GM21825 (cell line): ENCODE measurements at regions not wholly inside any gene's neighbourhood (a gene's known extent, or its start where the extent isn't known, plus 50 kb on each side); places are given as distances from the start of the nearest gene placed in this dataset.

Source experiments
- ATAC-seq: cut with Tn5 transposase; IDR thresholded peaks from one replicate; pipeline ENCODE4 v1.9.1; 2021; ENCODE audit warnings: mild to moderate bottlenecking, moderate library complexity; ENCODE audit not compliant: unreplicated experiment

DNA sequence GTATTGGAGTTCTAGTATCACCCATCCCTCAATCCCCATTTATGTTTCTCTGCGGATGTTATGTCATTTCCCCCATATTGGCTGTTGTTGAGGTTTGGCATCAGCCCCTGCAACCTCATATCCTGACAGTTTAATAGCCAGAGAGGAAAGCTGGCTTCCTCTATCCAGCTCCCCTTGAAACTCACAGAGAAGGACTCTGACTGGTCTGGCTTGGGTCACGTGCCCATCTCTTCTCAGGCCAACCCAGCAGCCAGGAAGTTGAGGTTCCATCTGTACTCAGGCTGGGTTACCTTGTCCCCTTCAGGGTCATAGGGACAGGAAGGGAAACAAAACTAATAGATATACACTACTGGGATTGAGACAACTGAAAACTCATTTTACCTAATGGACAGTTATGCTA is 148.0 kb upstream of the SLC14A2 start:
- ATAC-seq: no peak

DNA sequence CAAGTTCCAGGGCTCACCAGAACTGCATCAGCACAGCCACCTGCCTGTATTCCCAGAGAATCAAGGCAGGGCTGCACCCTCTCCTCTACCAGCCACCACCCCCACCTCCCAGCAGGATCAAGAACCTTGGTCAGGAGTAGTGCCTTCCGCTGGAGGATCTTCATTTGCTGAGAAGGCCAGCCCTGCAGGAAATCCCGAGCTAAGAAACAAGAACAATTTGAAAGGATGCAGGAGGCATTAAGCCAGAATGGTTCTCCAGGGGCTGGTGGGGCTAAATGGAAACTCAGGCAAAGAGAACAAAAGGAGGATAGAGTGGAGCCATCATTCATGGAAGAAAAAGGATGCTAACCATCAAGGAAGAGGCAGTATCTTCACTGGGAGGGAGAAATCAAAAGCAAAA is 147.3 kb upstream of the SLC14A2 start:
- no peak for ATAC-seq

DNA sequence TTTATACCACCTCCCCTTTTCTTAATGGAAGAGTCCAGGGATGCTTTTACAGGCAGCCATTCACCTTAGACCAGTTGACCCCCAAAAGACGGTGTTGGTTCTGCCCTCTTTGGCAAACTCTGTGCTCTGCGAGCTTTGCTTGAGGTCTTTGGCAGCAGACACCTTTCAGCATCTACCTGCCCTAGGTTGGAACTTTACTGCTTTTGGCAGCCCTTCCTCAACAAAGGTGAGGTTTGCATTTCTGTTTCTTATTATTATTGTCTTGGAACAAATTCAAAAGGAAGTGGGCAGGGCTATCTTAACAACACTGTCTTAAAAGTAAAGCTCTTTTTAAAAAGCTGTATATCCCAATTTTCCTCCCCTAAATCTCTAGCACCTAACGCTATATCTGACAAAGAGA is 136.4 kb upstream of the SLC14A2 start:
- ATAC-seq: no peak

DNA sequence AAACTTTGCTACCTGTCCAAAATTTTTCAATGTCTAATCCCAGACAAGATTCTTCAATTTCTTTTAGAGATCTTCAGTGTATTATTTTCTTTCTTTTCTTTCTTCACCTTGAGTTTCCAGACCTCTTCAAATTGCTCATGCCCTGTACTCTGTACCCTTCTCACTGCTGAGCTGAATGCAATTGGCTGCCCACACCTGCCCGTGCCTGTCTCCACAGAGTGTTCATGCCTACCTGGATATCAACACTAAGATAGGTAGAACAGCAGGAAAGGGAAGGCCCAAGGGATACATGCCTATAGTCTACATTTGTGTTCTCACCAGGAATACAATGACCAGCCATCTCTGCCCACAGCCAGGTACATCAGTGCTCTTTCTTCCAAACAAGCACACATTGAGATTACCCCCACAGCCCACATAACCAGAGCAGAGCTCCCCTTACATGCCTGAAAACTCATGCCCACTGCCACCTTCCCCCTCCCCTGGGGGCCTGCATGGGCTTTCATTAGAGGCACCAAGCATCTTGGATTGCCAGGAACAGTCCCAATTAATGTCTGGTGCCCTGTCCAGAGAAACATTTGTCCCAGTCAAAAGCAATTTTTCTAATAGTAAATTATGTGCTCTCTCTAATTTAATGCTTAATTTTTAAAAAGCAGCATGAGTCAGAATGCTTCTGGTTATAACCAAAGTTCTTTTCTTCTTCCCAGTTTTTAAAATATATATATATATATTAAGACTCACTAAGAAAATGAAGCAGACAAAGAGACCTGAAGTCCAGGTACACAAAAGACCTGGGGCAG is 134.9 kb upstream of the SLC14A2 start:
- no peak for ATAC-seq

DNA sequence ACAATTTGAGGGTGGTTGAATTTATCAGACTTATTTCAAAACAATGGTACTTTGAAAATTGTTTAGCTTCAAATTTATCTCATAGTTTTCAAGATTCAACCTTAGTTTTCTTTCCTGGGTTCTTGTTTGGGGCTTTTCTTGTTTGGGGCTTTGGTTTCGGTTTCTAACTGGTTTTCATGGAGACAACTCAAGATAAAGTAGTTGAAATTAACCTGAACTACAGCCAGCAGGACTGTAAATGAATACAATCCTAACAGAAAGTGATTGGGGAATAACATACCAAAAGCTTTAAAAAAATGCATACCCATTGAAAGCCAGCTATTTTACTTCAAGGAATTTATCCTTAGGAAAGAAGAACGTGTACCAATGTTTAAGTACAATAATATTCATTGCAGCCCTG is 133.5 kb upstream of the SLC14A2 start:
- no peak for ATAC-seq

DNA sequence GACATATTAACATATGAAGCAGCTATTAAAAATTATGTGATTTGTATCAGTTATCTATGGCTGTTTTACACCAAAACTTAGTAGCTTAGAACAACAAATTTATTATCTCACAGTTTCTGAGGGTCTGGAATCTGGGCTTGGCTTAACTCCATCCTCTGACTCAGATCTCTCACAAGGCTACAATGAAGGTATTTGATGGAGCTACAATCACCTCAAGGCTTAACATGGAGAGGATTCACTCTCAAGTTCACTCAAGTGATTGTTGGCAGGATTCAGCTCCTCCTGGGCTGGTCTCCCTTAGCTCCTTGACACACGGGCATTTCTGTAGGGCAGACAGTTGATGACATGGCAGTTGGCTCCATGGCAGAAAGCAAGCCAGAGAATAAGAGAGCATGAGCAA is 133.0 kb upstream of the SLC14A2 start:
- ATAC-seq: no peak

DNA sequence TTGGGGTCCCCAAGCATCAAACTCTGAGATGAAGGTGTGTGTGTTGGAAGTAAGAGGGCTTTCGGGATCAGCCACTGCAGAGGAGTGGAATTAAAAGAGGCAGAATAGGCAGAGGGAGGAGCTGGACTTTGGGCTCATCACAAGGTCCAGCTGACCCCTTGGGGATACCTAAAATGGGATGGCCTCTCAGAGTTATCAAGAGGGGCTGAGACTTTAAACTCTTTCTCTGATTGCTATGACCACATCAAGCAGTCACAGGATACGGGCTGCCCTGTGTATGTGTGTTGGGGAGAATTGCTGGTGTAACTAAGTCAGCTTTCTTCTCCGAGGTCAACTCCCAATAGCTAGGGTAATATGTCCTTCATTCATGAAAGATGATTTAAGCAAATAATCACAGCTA is 127.7 kb upstream of the SLC14A2 start:
- no peak for ATAC-seq

DNA sequence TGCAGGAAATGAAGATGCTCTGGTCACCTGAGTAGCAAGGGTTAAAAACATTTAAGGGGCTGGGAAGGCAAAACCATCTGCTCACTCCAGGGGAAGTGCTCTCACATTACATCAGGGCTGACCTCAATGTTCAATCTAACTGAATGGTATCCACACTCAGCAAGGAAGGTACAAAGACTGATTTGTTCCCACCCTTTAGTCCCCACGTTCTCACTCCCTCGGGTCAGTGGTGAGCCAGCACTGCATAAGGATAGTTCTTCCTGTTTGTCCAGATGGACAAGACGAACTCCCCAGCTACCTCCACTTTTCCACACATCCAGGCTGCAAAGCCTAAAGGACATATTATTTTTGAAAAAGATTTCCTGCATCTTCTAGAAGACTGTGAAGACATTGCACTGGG is 126.6 kb upstream of the SLC14A2 start:
- ATAC-seq: no peak

DNA sequence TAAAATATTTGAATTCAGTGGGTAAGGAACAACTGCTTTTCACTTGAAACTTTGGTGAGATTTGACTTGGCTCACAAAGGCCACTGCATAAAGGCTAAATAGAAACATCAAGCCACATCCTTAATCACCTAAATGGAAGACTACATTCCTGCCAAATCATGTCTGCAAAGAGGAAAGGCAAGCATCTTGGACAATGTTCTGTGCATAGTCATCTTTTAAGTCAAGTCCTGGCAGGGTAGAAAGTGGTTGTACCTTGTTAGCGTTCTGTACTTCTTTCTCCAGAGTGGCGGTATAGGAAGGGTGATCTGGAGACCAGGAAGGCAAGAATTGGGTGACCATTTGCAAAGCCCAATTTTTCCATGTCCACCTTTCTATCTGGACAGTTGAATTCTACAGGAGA is 121.4 kb upstream of the SLC14A2 start:
- ATAC-seq: no peak

DNA sequence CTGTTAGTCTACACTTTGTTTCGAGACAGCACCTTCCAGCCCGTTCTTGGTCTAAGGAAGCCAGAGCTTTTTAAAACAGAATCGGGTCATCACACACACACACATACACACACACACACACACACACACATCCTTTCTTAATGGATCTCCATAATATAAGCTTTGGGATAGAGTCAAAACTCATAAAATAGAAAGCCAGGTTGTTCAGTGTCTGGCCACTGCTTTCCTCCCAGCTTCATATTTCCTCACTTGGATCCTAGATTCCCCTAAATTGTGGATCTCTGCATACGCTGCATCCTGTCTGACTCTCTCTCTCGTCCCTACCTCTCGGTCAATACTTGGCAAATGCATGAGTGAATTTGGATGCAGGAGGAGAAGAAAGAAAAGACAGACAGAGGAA is 120.5 kb upstream of the SLC14A2 start:
- ATAC-seq: no peak

DNA sequence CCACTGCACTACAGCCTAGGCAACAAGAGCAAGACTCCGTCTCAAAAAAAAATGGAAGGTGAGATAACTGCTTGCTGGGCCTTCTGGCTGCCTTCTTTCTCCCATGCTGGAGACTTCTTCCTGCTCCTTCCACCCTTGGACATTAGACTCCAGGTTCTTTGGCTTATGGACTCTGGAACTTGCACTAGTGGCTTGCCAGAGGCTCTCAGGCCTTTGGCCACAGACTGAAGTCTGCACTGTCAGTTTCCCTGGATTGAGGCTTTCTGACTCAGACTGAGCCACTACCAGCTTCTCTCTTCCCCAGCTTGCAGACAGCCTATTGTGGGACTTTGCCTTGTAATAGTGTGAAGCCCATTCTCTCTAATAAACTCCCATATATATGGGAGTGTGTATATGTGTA is 118.5 kb upstream of the SLC14A2 start:
- ATAC-seq: no peak

DNA sequence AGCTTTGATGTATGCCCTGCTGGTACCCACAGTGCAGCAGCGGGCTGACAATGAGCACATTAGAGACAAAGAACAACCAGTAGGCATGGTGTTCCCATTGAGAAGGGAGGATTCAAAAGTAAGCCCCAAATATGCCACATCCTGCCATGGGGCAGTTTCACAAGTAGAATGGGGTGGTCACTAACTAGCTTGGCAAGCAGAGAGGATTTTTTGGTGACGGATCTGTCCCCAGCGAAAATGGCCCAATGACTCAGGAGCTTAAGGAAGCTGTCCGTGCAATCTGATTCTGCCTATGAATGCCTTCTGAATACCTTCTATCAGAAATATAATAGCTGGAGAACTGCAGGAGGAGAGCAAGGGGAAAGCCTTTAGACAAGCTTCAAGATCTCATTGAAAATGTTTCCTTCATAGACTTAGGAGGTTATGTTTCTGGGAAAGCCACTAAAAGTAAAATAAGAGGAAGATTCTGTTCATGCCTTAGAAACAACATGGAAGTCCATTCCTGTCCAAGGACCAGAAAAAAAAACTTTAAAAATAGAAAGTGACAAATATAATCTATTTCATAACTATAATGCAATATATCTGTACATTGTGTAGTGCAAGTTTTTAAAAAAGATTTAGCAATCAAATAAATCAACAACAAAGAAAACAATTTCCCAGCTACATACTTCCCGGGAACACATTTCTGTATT is 117.5 kb upstream of the SLC14A2 start:
- ATAC-seq: no peak

DNA sequence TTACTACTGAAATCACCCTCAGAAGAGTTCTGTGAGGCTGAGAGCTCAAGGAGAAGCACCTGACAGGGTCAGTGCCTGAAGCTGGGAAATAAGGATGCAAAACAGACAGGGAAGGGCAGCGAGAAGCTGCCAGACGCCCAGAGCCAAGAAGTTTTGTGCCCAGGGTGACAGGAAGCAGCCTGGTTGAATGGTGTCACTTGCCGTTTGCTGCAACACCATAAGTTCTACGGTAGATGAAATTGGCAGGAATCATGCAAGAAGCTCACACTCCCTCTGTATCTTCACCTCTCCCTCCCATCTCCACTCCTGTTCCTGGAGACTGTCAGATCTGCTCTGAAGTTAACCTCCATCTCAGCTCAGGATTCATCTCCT is 117.0 kb upstream of the SLC14A2 start:
- no peak for ATAC-seq

DNA sequence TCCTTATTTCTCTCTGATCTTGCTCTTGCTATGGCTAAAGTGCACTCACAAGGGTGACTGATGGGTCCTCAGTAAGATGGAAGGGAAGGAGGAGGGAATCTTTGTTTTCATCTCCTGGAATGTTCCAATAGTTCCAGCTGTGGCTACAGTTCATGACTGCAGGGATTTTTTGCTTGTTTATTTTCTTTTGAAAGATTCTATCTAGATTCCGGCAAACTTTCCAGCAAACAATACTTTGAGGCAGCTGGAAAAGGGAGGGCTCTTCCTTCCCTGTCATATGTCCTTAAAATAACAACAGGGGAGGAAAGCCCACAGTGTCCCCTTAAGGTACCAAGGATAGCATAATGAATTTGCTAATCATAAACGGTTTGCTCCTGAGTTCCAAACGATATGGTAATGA is 111.3 kb upstream of the SLC14A2 start:
- ATAC-seq: no peak

DNA sequence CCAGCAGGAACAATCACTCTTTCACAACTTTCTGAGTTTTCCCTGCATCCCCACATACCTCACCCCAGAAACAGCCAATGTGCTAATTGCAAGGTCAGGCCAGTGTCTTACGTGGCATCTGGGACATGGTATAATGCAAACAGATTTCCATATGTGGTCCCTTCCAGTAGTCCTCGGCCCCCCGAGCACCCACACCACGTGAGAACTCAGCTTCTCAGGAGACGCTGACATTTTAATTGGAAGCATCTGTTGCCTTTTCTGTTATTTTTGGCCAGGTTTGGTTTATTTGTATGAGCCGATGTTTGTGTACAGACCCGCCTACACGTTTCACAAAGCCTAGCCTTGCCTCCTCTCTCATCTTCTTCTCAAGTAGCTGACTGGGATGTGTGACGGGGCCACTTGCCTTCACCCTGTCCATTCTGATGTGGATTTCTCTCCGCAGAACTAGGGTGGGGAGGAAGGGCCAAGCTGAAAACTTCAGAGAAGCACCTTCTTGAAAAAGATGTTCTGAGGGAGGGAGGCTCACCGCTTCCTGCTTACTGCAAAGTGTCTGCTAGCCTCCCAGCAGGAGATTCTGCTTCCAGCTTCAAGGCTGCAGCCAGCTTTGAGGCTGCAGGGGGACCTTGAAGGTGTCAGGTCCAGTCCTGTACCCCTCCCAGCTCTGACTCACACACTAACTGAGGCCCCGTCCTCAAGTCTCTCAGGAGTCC is 109.6 kb upstream of the SLC14A2 start:
- ATAC-seq: no peak

DNA sequence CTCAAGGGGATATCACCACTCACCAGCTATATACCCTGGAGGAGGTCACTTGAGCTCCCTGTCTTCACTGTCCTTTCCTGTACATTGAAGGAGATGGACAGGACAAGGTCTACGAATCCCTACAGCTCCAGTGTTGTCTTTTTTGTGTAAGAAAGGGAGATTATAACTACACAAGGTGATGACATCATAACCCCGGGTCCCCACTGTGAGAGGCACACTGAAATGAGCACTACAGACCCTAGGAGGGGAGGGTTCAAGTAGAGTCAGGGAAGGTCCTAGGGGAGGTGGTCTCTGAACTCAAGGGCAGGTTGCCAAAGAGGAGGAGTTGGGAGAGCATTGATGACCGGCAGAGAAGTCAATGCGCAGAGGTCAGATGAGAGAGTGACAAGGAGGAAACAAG is 108.3 kb upstream of the SLC14A2 start:
- ATAC-seq: no peak

DNA sequence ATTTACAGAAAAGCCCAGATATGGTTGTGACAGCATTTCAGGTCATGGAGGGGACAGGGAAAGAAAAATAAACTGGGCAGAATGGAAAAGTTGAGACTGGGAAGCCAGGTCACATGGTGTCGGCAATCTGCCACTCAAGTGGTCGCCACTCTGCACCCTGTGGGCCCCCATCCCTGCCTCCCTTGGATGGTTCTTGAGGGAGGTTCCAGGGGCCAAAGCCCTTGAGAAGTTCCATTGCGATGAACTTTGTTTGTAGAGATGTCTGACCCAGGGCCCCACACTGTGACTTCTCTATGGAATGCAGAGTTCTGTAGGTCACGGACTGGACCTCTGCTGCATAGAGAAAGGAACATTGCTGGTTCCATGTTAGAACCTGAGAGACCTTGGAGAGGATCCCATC is 105.7 kb upstream of the SLC14A2 start:
- no peak for ATAC-seq

DNA sequence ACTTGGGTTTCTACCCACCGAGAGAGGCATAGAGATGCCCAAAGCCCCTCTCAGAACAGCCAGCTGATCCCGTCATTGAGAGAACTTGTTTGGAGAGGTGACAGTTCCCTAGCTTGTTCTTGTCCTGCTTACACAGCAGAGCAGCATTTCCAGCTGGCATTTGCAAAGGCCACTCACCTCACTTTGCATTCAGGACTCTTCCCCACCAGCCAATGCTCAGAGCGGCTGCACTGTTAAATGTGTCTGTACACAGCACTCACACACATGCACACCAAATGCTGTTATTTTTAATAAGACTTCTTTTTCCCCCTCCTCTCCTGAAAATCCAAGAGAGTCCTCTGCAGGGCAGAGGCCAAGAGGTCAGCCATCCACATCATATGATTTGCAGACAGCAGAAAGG is 104.6 kb upstream of the SLC14A2 start:
- ATAC-seq: no peak

DNA sequence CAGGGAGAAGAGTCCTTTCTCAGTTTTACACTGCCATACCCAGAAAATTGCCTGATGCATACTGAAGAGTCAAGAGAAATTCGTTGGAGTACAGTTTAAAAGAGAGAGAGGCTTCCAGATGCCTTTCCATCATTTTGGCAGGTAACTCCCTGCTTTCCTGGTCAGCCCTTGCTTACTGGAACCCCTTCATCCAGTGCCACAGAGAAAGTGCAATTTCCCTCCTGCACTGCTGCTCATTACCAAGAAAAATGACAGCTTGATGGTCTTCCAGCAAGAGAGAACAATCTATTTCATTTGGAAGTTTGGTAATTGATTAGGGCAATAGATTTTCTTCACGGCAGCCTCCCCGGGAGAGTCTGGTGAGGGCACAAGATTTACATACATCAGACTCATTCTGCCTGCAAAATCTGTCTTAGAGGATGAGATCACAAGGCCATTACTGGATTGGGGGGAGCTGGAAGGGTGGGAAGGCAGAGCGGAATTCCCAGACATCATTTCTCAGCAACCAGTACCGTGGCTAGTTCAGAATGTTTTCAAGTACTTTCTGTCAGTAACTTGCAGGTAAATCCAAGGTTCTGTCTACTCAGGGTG is 102.8 kb upstream of the SLC14A2 start:
- no peak for ATAC-seq

DNA sequence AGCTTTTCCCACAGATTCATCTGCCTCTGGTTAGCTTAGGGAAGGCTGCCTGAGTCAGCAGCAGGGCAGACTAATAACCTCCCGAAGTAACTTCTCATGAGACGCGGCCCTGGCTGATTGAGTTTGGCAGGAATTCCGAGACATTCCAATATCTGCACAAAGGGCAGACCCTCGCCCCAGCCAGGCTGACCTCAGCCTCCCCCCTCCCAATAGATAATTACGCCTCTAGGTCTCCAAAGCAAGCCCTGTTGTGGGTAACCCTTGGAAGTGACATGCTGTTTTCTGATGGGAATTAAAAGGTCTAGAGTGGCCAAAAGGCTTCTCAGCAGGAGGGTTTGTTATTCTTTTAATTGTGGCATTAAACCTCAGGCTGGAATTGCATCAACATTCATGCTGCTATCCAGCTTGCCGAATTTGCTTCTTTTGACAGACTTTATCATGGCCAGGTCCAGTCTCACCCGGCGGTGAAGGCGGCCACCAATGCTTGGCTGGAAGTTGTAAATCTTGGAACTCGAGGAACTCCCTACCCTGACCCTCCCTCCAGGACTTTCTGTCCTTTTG is 98.0 kb upstream of the SLC14A2 start:
- ATAC-seq: no peak
